ENCODE measurements at regions not wholly inside any gene's neighbourhood (a gene's known extent, or its start where the extent isn't known, plus 50 kb on each side); places are given as distances from the start of the nearest gene placed in this dataset.

DNA sequence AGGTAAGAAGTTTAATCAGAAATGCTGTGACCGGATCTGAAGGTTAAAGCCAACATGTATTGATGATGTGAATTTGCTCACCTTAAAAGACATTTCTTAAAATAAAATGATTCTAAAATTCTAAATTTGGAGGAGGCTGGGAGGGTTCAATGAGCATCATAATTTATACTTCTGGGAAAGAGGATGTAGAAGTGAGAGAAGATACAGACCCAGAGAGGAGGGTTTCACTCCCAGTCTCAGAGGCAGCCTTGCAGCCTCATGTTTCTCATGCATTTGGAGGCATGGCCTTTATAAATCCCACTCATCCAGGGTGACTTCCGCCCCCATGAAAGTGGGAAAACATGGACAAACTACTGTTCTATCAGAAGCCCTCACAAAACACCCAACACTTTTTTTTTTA lies 305.6 kb upstream of the PITRM1 start:
- TF ChIP-seq, protein P1, sequence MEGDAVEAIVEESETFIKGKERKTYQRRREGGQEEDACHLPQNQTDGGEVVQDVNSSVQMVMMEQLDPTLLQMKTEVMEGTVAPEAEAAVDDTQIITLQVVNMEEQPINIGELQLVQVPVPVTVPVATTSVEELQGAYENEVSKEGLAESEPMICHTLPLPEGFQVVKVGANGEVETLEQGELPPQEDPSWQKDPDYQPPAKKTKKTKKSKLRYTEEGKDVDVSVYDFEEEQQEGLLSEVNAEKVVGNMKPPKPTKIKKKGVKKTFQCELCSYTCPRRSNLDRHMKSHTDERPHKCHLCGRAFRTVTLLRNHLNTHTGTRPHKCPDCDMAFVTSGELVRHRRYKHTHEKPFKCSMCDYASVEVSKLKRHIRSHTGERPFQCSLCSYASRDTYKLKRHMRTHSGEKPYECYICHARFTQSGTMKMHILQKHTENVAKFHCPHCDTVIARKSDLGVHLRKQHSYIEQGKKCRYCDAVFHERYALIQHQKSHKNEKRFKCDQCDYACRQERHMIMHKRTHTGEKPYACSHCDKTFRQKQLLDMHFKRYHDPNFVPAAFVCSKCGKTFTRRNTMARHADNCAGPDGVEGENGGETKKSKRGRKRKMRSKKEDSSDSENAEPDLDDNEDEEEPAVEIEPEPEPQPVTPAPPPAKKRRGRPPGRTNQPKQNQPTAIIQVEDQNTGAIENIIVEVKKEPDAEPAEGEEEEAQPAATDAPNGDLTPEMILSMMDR (IDR thresholded peaks at IDR 0.05) = no peak
- no peak for TF ChIP-seq EZH2 (IDR thresholded peaks at IDR 0.05)
- TF ChIP-seq EZH2phosphoT487 (IDR thresholded peaks at IDR 0.05) = no peak

All from neural progenitor cell (in vitro differentiated cells).